Nephron (organoid): ENCODE measurements at regions not wholly inside any gene's neighbourhood (a gene's known extent, or its start where the extent isn't known, plus 50 kb on each side); places are given as distances from the start of the nearest gene placed in this dataset.

ENCODE experiments used
- H3K27ac Mint-ChIP-seq, 3 experiments: 2 replicates each; pipeline ENCODE4 v1.8.0; 2020; ENCODE audit warnings: mixed read lengths in 3 of 3, mild to moderate bottlenecking in 2 of 3, moderate library complexity in 1 of 3
- H3K27me3 Mint-ChIP-seq: 2 replicates; pipeline ENCODE4 v1.8.0; 2021; ENCODE audit warnings: low read depth, mild to moderate bottlenecking, moderate library complexity, mixed read lengths
- H3K36me3 Mint-ChIP-seq: 2 replicates; pipeline ENCODE4 v1.8.0; 2020; ENCODE audit warnings: low read depth, mixed read lengths
- H3K4me1 Mint-ChIP-seq: 2 replicates; pipeline ENCODE4 v1.8.0; 2020; ENCODE audit warnings: mixed read lengths
- H3K4me3 Mint-ChIP-seq, 3 experiments: 2 replicates each; pipeline ENCODE4 v1.8.0; 2020; ENCODE audit warnings: mild to moderate bottlenecking in 3 of 3, mixed read lengths in 3 of 3, moderate library complexity in 2 of 3
- H3K9me3 Mint-ChIP-seq: 2 replicates; pipeline ENCODE4 v1.8.0; 2020; ENCODE audit warnings: mixed read lengths
- TF ChIP-seq, protein P1 (sequence below), 3 experiments: fragments of 200-600 bp; sonication (generic); IDR thresholded peaks; one replicate each; pipeline ENCODE4 v1.5.0; 2021; ENCODE audit warnings: antibody characterized with exemption in 3 of 3; ENCODE audit not compliant: unreplicated experiment in 3 of 3

DNA sequence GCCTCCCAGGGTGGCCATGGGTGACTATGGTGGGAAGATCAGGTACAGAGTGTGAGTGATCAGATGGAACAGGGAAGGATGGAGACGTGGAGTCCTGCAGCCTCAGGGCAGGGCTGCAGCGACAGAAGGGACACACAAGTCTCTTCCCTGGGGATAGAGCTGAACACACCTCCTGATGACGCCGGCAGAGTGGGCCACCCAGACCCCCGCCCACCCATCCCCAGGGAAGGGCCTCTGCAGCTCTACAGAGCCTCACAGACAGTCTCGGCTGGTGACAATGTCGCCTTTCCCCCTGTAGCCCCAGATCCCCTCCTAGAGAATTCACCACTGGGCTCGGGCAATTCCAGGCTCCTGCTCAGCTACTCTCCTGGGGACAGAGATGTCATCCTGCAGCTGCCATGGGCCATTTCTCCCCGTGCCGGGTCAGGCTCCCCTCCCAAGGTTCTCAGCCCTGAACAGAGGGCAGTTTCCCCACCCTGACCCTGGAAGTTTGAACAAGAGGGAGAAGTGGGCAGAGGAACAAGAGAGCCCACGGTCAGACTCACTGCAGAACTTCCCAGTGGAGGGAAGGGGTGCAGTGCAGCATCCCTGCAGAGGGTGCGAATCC is 115.7 kb downstream of the NCOR2 start:
- H3K4me1 Mint-ChIP-seq: peaks cover 26% of the 10 kb centered on the region
- H3K4me3 Mint-ChIP-seq: no peak overlapping the region
- TF ChIP-seq, protein P1, sequence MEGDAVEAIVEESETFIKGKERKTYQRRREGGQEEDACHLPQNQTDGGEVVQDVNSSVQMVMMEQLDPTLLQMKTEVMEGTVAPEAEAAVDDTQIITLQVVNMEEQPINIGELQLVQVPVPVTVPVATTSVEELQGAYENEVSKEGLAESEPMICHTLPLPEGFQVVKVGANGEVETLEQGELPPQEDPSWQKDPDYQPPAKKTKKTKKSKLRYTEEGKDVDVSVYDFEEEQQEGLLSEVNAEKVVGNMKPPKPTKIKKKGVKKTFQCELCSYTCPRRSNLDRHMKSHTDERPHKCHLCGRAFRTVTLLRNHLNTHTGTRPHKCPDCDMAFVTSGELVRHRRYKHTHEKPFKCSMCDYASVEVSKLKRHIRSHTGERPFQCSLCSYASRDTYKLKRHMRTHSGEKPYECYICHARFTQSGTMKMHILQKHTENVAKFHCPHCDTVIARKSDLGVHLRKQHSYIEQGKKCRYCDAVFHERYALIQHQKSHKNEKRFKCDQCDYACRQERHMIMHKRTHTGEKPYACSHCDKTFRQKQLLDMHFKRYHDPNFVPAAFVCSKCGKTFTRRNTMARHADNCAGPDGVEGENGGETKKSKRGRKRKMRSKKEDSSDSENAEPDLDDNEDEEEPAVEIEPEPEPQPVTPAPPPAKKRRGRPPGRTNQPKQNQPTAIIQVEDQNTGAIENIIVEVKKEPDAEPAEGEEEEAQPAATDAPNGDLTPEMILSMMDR (IDR thresholded peaks at IDR 0.05; ENCODE audit: unreplicated experiment in 3 of 3): no peak
- H3K36me3 Mint-ChIP-seq: peaks cover 40% of the 10 kb centered on the region
- no peak overlapping the region for H3K27ac Mint-ChIP-seq
- no peaks in the 10 kb centered on the region for H3K9me3 Mint-ChIP-seq
- H3K27me3 Mint-ChIP-seq: no peaks in the 10 kb centered on the region

- Mint-ChIP-seq H3K36me3 (peaks cover 41% of the 10 kb centered on the region), H3K9me3 (no peaks in the 10 kb centered on the region), H3K4me3 (no peak overlapping the region), H3K27ac (peak overlapping the region in 2 of 3 experiments; percentile 26 to 28), H3K27me3 (no peaks in the 10 kb centered on the region), H3K4me1 (peaks cover 30% of the 10 kb centered on the region)
- TF ChIP-seq, protein P1 (IDR thresholded peaks at IDR 0.05; ENCODE audit: unreplicated experiment in 3 of 3): no peak
Observed at GRCh38 chr12:124451016-124451415, 116.4 kb downstream of the NCOR2 start.

GRCh38 chr12:124450376-124450750 is 117.0 kb downstream of the NCOR2 start:
- Mint-ChIP-seq H3K4me1 (peaks cover 37% of the 10 kb centered on the region), H3K9me3 (no peaks in the 10 kb centered on the region), H3K27me3 (no peaks in the 10 kb centered on the region), H3K4me3 (no peak overlapping the region), H3K27ac (peak overlapping the region; percentile 12 to 29 (median 28)), H3K36me3 (peaks cover 46% of the 10 kb centered on the region)
- TF ChIP-seq, protein P1 (IDR thresholded peaks at IDR 0.05; ENCODE audit: unreplicated experiment in 3 of 3): no peak

- H3K4me3 Mint-ChIP-seq: no peak overlapping the region
- TF ChIP-seq, protein P1 (IDR thresholded peaks at IDR 0.05; ENCODE audit: unreplicated experiment in 3 of 3): no peak
- no peaks in the 10 kb centered on the region for H3K27me3 Mint-ChIP-seq
- H3K36me3 Mint-ChIP-seq: peaks cover 44% of the 10 kb centered on the region
- peak overlapping the region; percentile 12 to 47 (median 29) for H3K27ac Mint-ChIP-seq
- no peaks in the 10 kb centered on the region for H3K9me3 Mint-ChIP-seq
- peaks cover 34% of the 10 kb centered on the region for H3K4me1 Mint-ChIP-seq
Observed at GRCh38 chr12:124449623-124450375, 117.6 kb downstream of the NCOR2 start.

- Mint-ChIP-seq H3K4me3 (no peak overlapping the region), H3K4me1 (peaks cover 37% of the 10 kb centered on the region), H3K27ac (peak overlapping the region in 2 of 3 experiments; percentile 12 to 57), H3K9me3 (no peaks in the 10 kb centered on the region), H3K36me3 (peaks cover 43% of the 10 kb centered on the region), H3K27me3 (no peaks in the 10 kb centered on the region)
- TF ChIP-seq, protein P1 (IDR thresholded peaks at IDR 0.05; ENCODE audit: unreplicated experiment in 3 of 3): no peak
Observed at GRCh38 chr12:124448955-124449622, 118.3 kb downstream of the NCOR2 start.
